K562 (cell line): ENCODE measurements at regions not wholly inside any gene's neighbourhood (a gene's known extent, or its start where the extent isn't known, plus 50 kb on each side); places are given as distances from the start of the nearest gene placed in this dataset.

Source experiments
- AFF1 ChIP-seq, 2 experiments: fragments of 450-650 bp; IDR thresholded peaks; 2 replicates each; pipeline ENCODE4 v1.6.1; 2018; ENCODE audit warnings: mild to moderate bottlenecking in 2 of 2, low read depth in 1 of 2; ENCODE audit not compliant: partially characterized antibody in 2 of 2
- ARID1B ChIP-seq: fragments of 450-650 bp; IDR thresholded peaks from 2 replicates; pipeline ENCODE4 v1.6.1; 2016; ENCODE audit warnings: antibody characterized with exemption, mild to moderate bottlenecking, inconsistent platforms
- CTCFL ChIP-seq: IDR thresholded peaks from 2 replicates; pipeline ENCODE4 v1.6.1; 2011; ENCODE audit warnings: borderline replicate concordance, low read depth, mild to moderate bottlenecking, moderate library complexity, low read length; ENCODE audit not compliant: insufficient read depth, poor library complexity, severe bottlenecking
- ELK1 ChIP-seq: sonication (generic); formaldehyde crosslinking; IDR thresholded peaks from 2 replicates; pipeline ENCODE4 v1.8.1; 2022; ENCODE audit warnings: missing genetic modification reagents
- GATAD2B ChIP-seq: fragments of 450-650 bp; IDR thresholded peaks from 2 replicates; pipeline ENCODE4 v1.6.1; 2017; ENCODE audit warnings: mild to moderate bottlenecking, borderline replicate concordance
- L3MBTL2 ChIP-seq: fragments of 450-650 bp; IDR thresholded peaks from 2 replicates; pipeline ENCODE4 v1.6.1; 2016; ENCODE audit warnings: mild to moderate bottlenecking, moderate library complexity
- MAFK ChIP-seq: IDR thresholded peaks from 2 replicates; pipeline ENCODE4 v1.6.1; 2011; ENCODE audit warnings: low read length, improper control_type of control experiment
- PML ChIP-seq: IDR thresholded peaks from 2 replicates; pipeline ENCODE4 v1.6.1; 2012; ENCODE audit warnings: low read length, inconsistent platforms
- RBM15 ChIP-seq: fragments of 200-400 bp; formaldehyde crosslinking; IDR thresholded peaks from 2 replicates; pipeline ENCODE4 v1.6.1; 2018; ENCODE audit warnings: mild to moderate bottlenecking, low read length, moderate library complexity; ENCODE audit not compliant: insufficient read depth
- SMARCC2 ChIP-seq: fragments of 450-650 bp; IDR thresholded peaks from 2 replicates; pipeline ENCODE4 v1.6.1; 2017; ENCODE audit warnings: antibody characterized with exemption, moderate library complexity, mild to moderate bottlenecking, low read depth
- TCF3 ChIP-seq: sonication (generic); formaldehyde crosslinking; IDR thresholded peaks from 2 replicates; pipeline ENCODE4 v1.4.0; 2020; ENCODE audit warnings: mild to moderate bottlenecking, missing genetic modification reagents
- TCF7L2 ChIP-seq: fragments of 150-350 bp; IDR thresholded peaks from 2 replicates; pipeline ENCODE4 v1.6.1; 2016; ENCODE audit warnings: low read depth, mild to moderate bottlenecking, low read length, moderate library complexity
- ZBED1 ChIP-seq: IDR thresholded peaks from 2 replicates; pipeline ENCODE4 v1.6.1; 2014
- ZBTB12 ChIP-seq: fragments of 250-450 bp; sonication (Bioruptor Pico); IDR thresholded peaks from 2 replicates; pipeline ENCODE4 v1.4.0; 2020
- ZEB2 ChIP-seq: fragments of 450-650 bp; IDR thresholded peaks from 2 replicates; pipeline ENCODE4 v1.6.1; 2016
- ZFP30 ChIP-seq: fragments of 250-450 bp; sonication (Bioruptor Pico); IDR thresholded peaks from 2 replicates; pipeline ENCODE4 v1.8.0; 2022; ENCODE audit warnings: moderate library complexity, mild to moderate bottlenecking, inconsistent platforms, borderline replicate concordance
- ZNF316 ChIP-seq: fragments of 450-650 bp; IDR thresholded peaks from 2 replicates; pipeline ENCODE4 v1.6.1; 2016
- ZNF639 ChIP-seq, 2 experiments: fragments of 200-800 bp in 1 of 2; sonication (Bioruptor generic) in 1 of 2; sonication (generic) in 1 of 2; formaldehyde crosslinking in 1 of 2; IDR thresholded peaks in 1 of 2; conservative IDR thresholded peaks in 1 of 2; 2 replicates each; pipeline versions ENCODE4 v1.5.0 to v1.6.1; 2016 to 2020; ENCODE audit warnings: missing compliant biosample characterization in 1 of 2, missing genetic modification characterization in 1 of 2, missing genetic modification reagents in 1 of 2
- ZNF707 ChIP-seq: fragments of 250-450 bp; sonication (Bioruptor Pico); conservative IDR thresholded peaks from 2 replicates; pipeline ENCODE4 v1.8.0; 2022; ENCODE audit warnings: inconsistent platforms, mild to moderate bottlenecking, moderate library complexity
- ZZZ3 ChIP-seq: fragments of 450-650 bp; IDR thresholded peaks from 2 replicates; pipeline ENCODE4 v1.6.1; 2016; ENCODE audit warnings: antibody characterized with exemption, mild to moderate bottlenecking, moderate library complexity

- no peak for TF ChIP-seq AFF1 (IDR thresholded peaks at IDR 0.05; ENCODE audit: low read depth in 1 of 2, partially characterized antibody in 2 of 2)
- no peak for TF ChIP-seq L3MBTL2
- peak; percentile 73 for TF ChIP-seq ARID1B
- no peak for TF ChIP-seq ZNF707 (CRISPR knock-in tag)
- no peak for TF ChIP-seq RBM15
- TF ChIP-seq ELK1 (CRISPR knock-in tag), result no peak
- TF ChIP-seq ZNF316, result peak; percentile 27; the same call in 1 of the 2 replicates
- no peak for TF ChIP-seq CTCFL
- no peak for TF ChIP-seq ZBTB12
- peak; percentile 27; the same call in 1 of the 2 replicates for TF ChIP-seq ZEB2
- TF ChIP-seq ZBED1, result no peak
- TF ChIP-seq ZZZ3, result no peak
- no peak for TF ChIP-seq ZNF639 (CRISPR knock-in tag; conservative IDR thresholded peaks at IDR 0.05 in 1 of 2, IDR thresholded peaks at IDR 0.05 in 1 of 2)
- no peak for TF ChIP-seq ZFP30 (CRISPR knock-in tag)
- peak; percentile 30; the same call in 1 of the 2 replicates for TF ChIP-seq SMARCC2
- no peak for TF ChIP-seq PML
- no peak for TF ChIP-seq MAFK
- TF ChIP-seq TCF3 (CRISPR knock-in tag), result peak; percentile 39; the same call in 1 of the 2 replicates
- no peak for TF ChIP-seq TCF7L2
- no peak for TF ChIP-seq GATAD2B
These were observed 275.8 kb downstream of the SEMA3D start (continued) for GRCh38 chr7:84911077-84911476.
